SK-N-MC (cell line): ENCODE measurements at regions not wholly inside any gene's neighbourhood (a gene's known extent, or its start where the extent isn't known, plus 50 kb on each side); places are given as distances from the start of the nearest gene placed in this dataset.

Source experiments
- EZH2 ChIP-seq: fragments of 200-600 bp; sonication (generic); IDR thresholded peaks from one replicate; pipeline ENCODE4 v1.6.1; 2017; ENCODE audit warnings: antibody characterized with exemption
- FOXP2 ChIP-seq: optimal IDR thresholded peaks from 2 replicates; pipeline ENCODE3; 2011; ENCODE audit warnings: mild to moderate bottlenecking, moderate library complexity; ENCODE audit not compliant: insufficient read depth; ENCODE audit errors: extremely low read length, control extremely low read depth
- POLR2AphosphoS5 ChIP-seq: IDR thresholded peaks from 2 replicates; pipeline ENCODE4 v1.6.1; 2012; ENCODE audit warnings: mild to moderate bottlenecking, low read depth, low read length, borderline replicate concordance

DNA sequence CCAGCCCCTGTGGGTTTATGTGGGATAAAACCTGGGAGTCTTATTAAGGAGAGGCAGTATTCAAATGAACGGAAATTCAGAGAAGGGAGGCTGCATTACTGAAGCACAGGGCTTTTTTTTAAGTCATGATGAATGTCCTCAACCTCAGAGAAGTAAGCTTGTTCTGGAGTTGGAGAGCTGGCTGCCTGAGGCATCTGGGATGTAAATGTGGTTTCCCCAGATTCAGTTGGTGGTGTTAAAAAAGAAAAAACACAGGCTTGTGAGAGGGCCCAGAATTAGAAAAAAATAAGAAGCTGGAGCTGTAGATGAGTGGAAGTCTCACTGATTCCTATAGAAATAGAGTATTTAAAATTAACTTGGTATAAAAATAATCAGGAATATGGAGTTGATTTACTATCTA is 64.0 kb upstream of the GPR12 start:
- TF ChIP-seq EZH2 (no peak), POLR2AphosphoS5 (no peak), FOXP2 (no peak)
